ENCODE measurements at regions not wholly inside any gene's neighbourhood (a gene's known extent, or its start where the extent isn't known, plus 50 kb on each side); places are given as distances from the start of the nearest gene placed in this dataset.

- TF ChIP-seq CTCF (IDR thresholded peaks at IDR 0.05 in 4 of 5, conservative IDR thresholded peaks at IDR 0.05 in 1 of 5) (no peak), POLR2A (IDR thresholded peaks at IDR 0.05) (no peak)
These were observed 184.2 kb upstream of the SLC35G4 start for GRCh38 chr18:11425211-11425610.

Data from gastrocnemius medialis (tissue), 4 donors.